GM21825 (cell line): ENCODE measurements at regions not wholly inside any gene's neighbourhood (a gene's known extent, or its start where the extent isn't known, plus 50 kb on each side); places are given as distances from the start of the nearest gene placed in this dataset.

Experiments used
- ATAC-seq: cut with Tn5 transposase; IDR thresholded peaks from one replicate; pipeline ENCODE4 v1.9.1; 2021; ENCODE audit warnings: mild to moderate bottlenecking, moderate library complexity; ENCODE audit not compliant: unreplicated experiment

- no peak for ATAC-seq
Observed at GRCh38 chr6:146886587-146887446, 288.0 kb downstream of the ADGB start.

- no peak for ATAC-seq
Observed at GRCh38 chr6:146887447-146888077, 288.8 kb downstream of the ADGB start.

GRCh38 chr6:146889303-146889702 is 290.5 kb downstream of the ADGB start:
- no peak for ATAC-seq

GRCh38 chr6:146890172-146890571 is 291.4 kb downstream of the ADGB start:
- no peak for ATAC-seq

GRCh38 chr6:146890644-146891434 is 292.1 kb downstream of the ADGB start:
- ATAC-seq: no peak

- no peak for ATAC-seq
Observed at GRCh38 chr6:146891615-146892265, 293.0 kb downstream of the ADGB start.

GRCh38 chr6:146892283-146892612 is 293.5 kb downstream of the ADGB start:
- ATAC-seq: no peak

- no peak for ATAC-seq
Observed at GRCh38 chr6:146892613-146893401, 294.0 kb downstream of the ADGB start.

GRCh38 chr6:146893690-146894089 is 294.9 kb downstream of the ADGB start:
- ATAC-seq: no peak

- no peak for ATAC-seq
Observed at GRCh38 chr6:146894624-146895023, 295.9 kb downstream of the ADGB start.

GRCh38 chr6:146895101-146895771 is 296.5 kb downstream of the ADGB start:
- ATAC-seq: no peak

GRCh38 chr6:146895772-146896061 is 296.9 kb downstream of the ADGB start:
- no peak for ATAC-seq

GRCh38 chr6:146896062-146896813 is 297.5 kb downstream of the ADGB start:
- ATAC-seq: no peak

- no peak for ATAC-seq
Observed at GRCh38 chr6:146896960-146897701, 298.4 kb downstream of the ADGB start.

- no peak for ATAC-seq
Observed at GRCh38 chr6:146898069-146898887, 299.5 kb downstream of the ADGB start.

GRCh38 chr6:146898888-146899227 is 300.1 kb downstream of the ADGB start:
- no peak for ATAC-seq

- no peak for ATAC-seq
Observed at GRCh38 chr6:146901940-146902816, 302.0 kb upstream of the STXBP5 start.
